IMR-90 (cell line): ENCODE measurements at regions not wholly inside any gene's neighbourhood (a gene's known extent, or its start where the extent isn't known, plus 50 kb on each side); places are given as distances from the start of the nearest gene placed in this dataset.

ENCODE experiments used
- ATAC-seq: fragments of 200-7000 bp; cut with Tn5 transposase; 2 replicates; pipeline ENCODE4 v1.9.1; 2020; ENCODE audit warnings: low read depth, mild to moderate bottlenecking, moderate library complexity
- BruUV-seq: library from RNA; stranded (reverse); fragments of 400-500 nt; replicated peaks from 2 replicates; lab custom pipeline; 2021; lab: Mats Ljungman, UMichigan
- CTCF ChIA-PET: fragments of 300-600 bp; formaldehyde crosslinking; extraction: SDS; loops from one replicate; lab custom pipeline; 2021; ENCODE audit warnings: antibody characterized with exemption; lab: Yijun Ruan, JAX
- POLR2A ChIA-PET: fragments of 300-600 bp; sonication (Branson Sonifier 250); formaldehyde crosslinking; loops from one replicate; lab custom pipeline; 2022; ENCODE audit warnings: antibody characterized with exemption; ENCODE audit not compliant: unreplicated experiment; lab: Charles Lee
- DNase-seq: peaks from one replicate; pipeline ENCODE4 v3.0.0; 2013
- H2AFZ ChIP-seq: replicated peaks from 2 replicates; pipeline ENCODE3; 2013; ENCODE audit warnings: low read length, mild to moderate bottlenecking; ENCODE audit not compliant: poor library complexity
- H2AK5ac ChIP-seq: 2 replicates; pipeline ENCODE4 v1.6.1; 2013; ENCODE audit warnings: low read depth, low read length, inconsistent platforms
- H2AK9ac ChIP-seq: replicated peaks from 2 replicates; pipeline ENCODE3; 2013; ENCODE audit warnings: mild to moderate bottlenecking, low read depth, low read length, moderate library complexity; ENCODE audit not compliant: poor library complexity
- H2BK120ac ChIP-seq: 2 replicates; pipeline ENCODE4 v1.6.1; 2013; ENCODE audit warnings: low read depth, low read length, inconsistent platforms
- H2BK15ac ChIP-seq: 3 replicates; pipeline ENCODE4 v1.6.1; 2013; ENCODE audit warnings: low read depth, low read length, inconsistent platforms
- H2BK20ac ChIP-seq: 2 replicates; pipeline ENCODE4 v1.6.1; 2013; ENCODE audit warnings: low read depth, mild to moderate bottlenecking, inconsistent platforms, low read length, moderate library complexity
- H2BK5ac ChIP-seq: 2 replicates; pipeline ENCODE4 v1.6.1; 2013; ENCODE audit warnings: mild to moderate bottlenecking, low read depth, low read length, inconsistent platforms; ENCODE audit not compliant: poor library complexity, severe bottlenecking
- H3K14ac ChIP-seq: replicated peaks from 2 replicates; pipeline ENCODE4 v1.6.1; 2013; ENCODE audit warnings: low read depth, low read length, inconsistent platforms
- H3K18ac ChIP-seq: 2 replicates; pipeline ENCODE4 v1.6.1; 2013; ENCODE audit warnings: low read depth, low read length, control low read depth
- H3K23ac ChIP-seq: 2 replicates; pipeline ENCODE4 v1.6.1; 2013; ENCODE audit warnings: low read depth, low read length, inconsistent platforms
- H3K27ac ChIP-seq: 2 replicates; pipeline ENCODE4 v1.5.1; 2013; ENCODE audit warnings: mild to moderate bottlenecking, control low read depth, low read length; ENCODE audit not compliant: insufficient read depth
- H3K27me3 ChIP-seq: 2 replicates; pipeline ENCODE4 v1.6.1; 2013; ENCODE audit warnings: low read length; ENCODE audit not compliant: control insufficient read depth, insufficient read depth
- H3K36me3 ChIP-seq: 2 replicates; pipeline ENCODE4 v1.6.1; 2013; ENCODE audit warnings: low read length, mixed read lengths; ENCODE audit not compliant: control insufficient read depth, insufficient read depth
- H3K4ac ChIP-seq: 2 replicates; pipeline ENCODE4 v1.6.1; 2013; ENCODE audit warnings: low read depth, low read length, inconsistent platforms
- H3K4me1 ChIP-seq: 2 replicates; pipeline ENCODE4 v1.6.1; 2013; ENCODE audit warnings: low read length, mixed read lengths; ENCODE audit not compliant: control insufficient read depth, insufficient read depth
- H3K4me2 ChIP-seq: 2 replicates; pipeline ENCODE4 v1.6.1; 2013; ENCODE audit warnings: low read depth, mild to moderate bottlenecking, control low read depth, low read length, moderate library complexity
- H3K4me3 ChIP-seq: 2 replicates; pipeline ENCODE4 v1.5.1; 2013; ENCODE audit warnings: low read depth, mild to moderate bottlenecking, control low read depth, low read length, moderate library complexity; ENCODE audit not compliant: insufficient read depth
- H3K56ac ChIP-seq: 2 replicates; pipeline ENCODE4 v1.6.1; 2013; ENCODE audit warnings: low read length, inconsistent platforms; ENCODE audit not compliant: insufficient read depth; ENCODE audit errors: extremely low read depth
- H3K79me1 ChIP-seq, 2 experiments: 2 replicates each; pipeline ENCODE4 v1.6.1; 2013; ENCODE audit warnings: low read length in 2 of 2, inconsistent platforms in 1 of 2, low read depth in 1 of 2
- H3K9ac ChIP-seq: 2 replicates; pipeline ENCODE4 v1.6.1; 2013; ENCODE audit warnings: low read depth, low read length, control low read depth
- H3K9me1 ChIP-seq: 2 replicates; pipeline ENCODE4 v1.6.1; 2013; ENCODE audit warnings: low read length, inconsistent platforms; ENCODE audit not compliant: insufficient read depth
- H3K9me3 ChIP-seq: 2 replicates; pipeline ENCODE4 v1.6.1; 2013; ENCODE audit warnings: low read length; ENCODE audit not compliant: control insufficient read depth, insufficient read depth
- H4K20me1 ChIP-seq: 2 replicates; pipeline ENCODE4 v1.6.1; 2013; ENCODE audit warnings: low read length, inconsistent platforms; ENCODE audit not compliant: insufficient read depth
- H4K5ac ChIP-seq: 2 replicates; pipeline ENCODE4 v1.6.1; 2013; ENCODE audit warnings: mild to moderate bottlenecking, low read depth, low read length, control low read depth
- H4K8ac ChIP-seq, 2 experiments: 2 replicates each; pipeline ENCODE4 v1.6.1; 2013; ENCODE audit warnings: low read depth in 2 of 2, low read length in 2 of 2, control low read depth in 1 of 2, inconsistent platforms in 1 of 2
- H4K91ac ChIP-seq: 2 replicates; pipeline ENCODE4 v1.6.1; 2013; ENCODE audit warnings: low read depth, low read length, inconsistent platforms; ENCODE audit not compliant: insufficient read depth
- BHLHE40 ChIP-seq: fragments of 150-350 bp; IDR thresholded peaks from 2 replicates; pipeline ENCODE4 v1.6.1; 2016; ENCODE audit warnings: mild to moderate bottlenecking, low read depth, low read length
- CTCF ChIP-seq: conservative IDR thresholded peaks from 2 replicates; pipeline ENCODE4 v1.5.1; 2012; ENCODE audit warnings: mild to moderate bottlenecking, low read depth, low read length, improper control_type of control experiment
- FOS ChIP-seq: fragments of 150-350 bp; IDR thresholded peaks from 2 replicates; pipeline ENCODE4 v1.6.1; 2016; ENCODE audit warnings: low read depth, low read length
- MAFK ChIP-seq: IDR thresholded peaks from 2 replicates; pipeline ENCODE4 v1.6.1; 2012; ENCODE audit warnings: low read depth, low read length, improper control_type of control experiment
- MXI1 ChIP-seq: IDR thresholded peaks from 2 replicates; pipeline ENCODE4 v1.6.1; 2012; ENCODE audit warnings: low read depth, mild to moderate bottlenecking, low read length, moderate library complexity, borderline replicate concordance
- POLR2A ChIP-seq: IDR thresholded peaks from 2 replicates; pipeline ENCODE4 v1.6.1; 2012; ENCODE audit warnings: mild to moderate bottlenecking, low read depth, low read length
- RCOR1 ChIP-seq: IDR thresholded peaks from 2 replicates; pipeline ENCODE4 v1.6.1; 2012; ENCODE audit warnings: mild to moderate bottlenecking, low read length, improper control_type of control experiment; ENCODE audit not compliant: insufficient replicate concordance
- RFX5 ChIP-seq: IDR thresholded peaks from 2 replicates; pipeline ENCODE4 v1.8.0; 2012; ENCODE audit warnings: low read depth, mild to moderate bottlenecking, low read length, moderate library complexity
- WGBS, 2 experiments: methylation state at CpG; one replicate each; pipeline versions ENCODE4 v1.1.5 to v1.1.7; 2013; ENCODE audit warnings: missing lambda C conversion rate in 2 of 2; ENCODE audit not compliant: insufficient read length in 1 of 2; ENCODE audit errors: extremely low coverage in 2 of 2; 5-methylcytosine and 5-hydroxymethylcytosine counted together
- dilution Hi-C: fragments of 300-500 bp; cut with HindIII; formaldehyde crosslinking; loops from one replicate; pipeline ENCODE4 v1.14.3; 2018; ENCODE audit warnings: low sequenced_read_pairs; ENCODE audit not compliant: unreplicated experiment
- in situ Hi-C: fragments of 300-500 bp; cut with MboI; formaldehyde crosslinking; loops from 3 replicates; pipeline ENCODE4 v1.14.3; 2019; ENCODE audit warnings: low sequenced_read_pairs, inconsistent platforms, mixed read lengths
- intact Hi-C: fragments of 100-400 bp; cut with micrococcal nuclease; formaldehyde crosslinking; loops from 2 replicates; pipeline ENCODE4 v1.10.0; 2022

GRCh38 chr6:15016813-15017212 lies 229.1 kb upstream of the JARID2 start:
- 0 out of 2 replicates have a peak overlapping the region, but pooled peaks have one; percentile 40 for H2BK120ac ChIP-seq
- intact Hi-C loops: loop anchor here (5.0 kb wide), 1 partner anchor 430 kb away; no protein-coding TSS in a partner anchor
- TF ChIP-seq MXI1 (no peak), CTCF (no peak), RFX5 (no peak), FOS (no peak), BHLHE40 (no peak), RCOR1 (no peak), MAFK (no peak), POLR2A (no peak)

More at GRCh38 chr6:15016813-15017212, 229.1 kb upstream of the JARID2 start:
- Histone ChIP-seq H3K4me3 (no peak overlapping the region), H3K9me1 (0 out of 2 replicates have a peak, but pooled peaks cover 3% of the 10 kb centered on the region), H3K56ac (no peak overlapping the region), H3K14ac (no peak overlapping the region), H3K18ac (no peak overlapping the region), H3K27ac (no peak overlapping the region), H3K9ac (no peak overlapping the region), H2BK15ac (no peak overlapping the region), H3K4me1 (no peaks in the 10 kb centered on the region; the same call in 1 of the 2 replicates), H2AK5ac (no peak overlapping the region), H2BK5ac (no peak overlapping the region), H4K91ac (no peak overlapping the region), H3K36me3 (no peaks in the 10 kb centered on the region), H3K23ac (no peak overlapping the region), H3K4ac (no peak overlapping the region), H3K27me3 (peaks cover 4% of the 10 kb centered on the region; the same call in 1 of the 2 replicates), H4K8ac (no peak overlapping the region), H2AK9ac (no peak overlapping the region), H4K20me1 (no peaks in the 10 kb centered on the region), H2AFZ (peak overlapping the region; percentile 48), H4K5ac (no peak overlapping the region), H2BK20ac (no peak overlapping the region), H3K79me1 (no peaks in the 10 kb centered on the region), H3K4me2 (no peak overlapping the region), H3K9me3 (peaks cover 7% of the 10 kb centered on the region)
- CTCF ChIA-PET: no interaction called here
- no peak for DNase-seq
- WGBS, 2 experiments: no CpG with 5 or more reads among the region's 6 CpGs
- no TSS peak for BruUV-seq
- ATAC-seq: no peak
- dilution Hi-C loops: no loop called here
- in situ Hi-C loops: no loop called here
- POLR2A ChIA-PET: no interaction called here
